Jurkat, Clone E6-1 (cell line): ENCODE measurements at regions not wholly inside any gene's neighbourhood (a gene's known extent, or its start where the extent isn't known, plus 50 kb on each side); places are given as distances from the start of the nearest gene placed in this dataset.
A peak's percentile ranks its signal among the peaks of the same experiment; 100 is the strongest.
"Not testable (repeated sequence)": the region's sequence is repeated elsewhere in the genome, so short reads cannot be mapped to it uniquely, and the experiment has no call there.

Experiments used
- DNase-seq: peaks from one replicate; pipeline ENCODE4 v3.0.0-alpha.2; 2011; ENCODE audit warnings: low read depth, low spot score
- H3K4me3 ChIP-seq: 2 replicates; pipeline ENCODE4 v1.5.1; 2011; ENCODE audit warnings: mild to moderate bottlenecking, low read length, control low read depth, moderate library complexity

GRCh38 chr13:73647417-73647816, 486.8 kb downstream of the KLF12 start:
- DNase-seq = no peak
- no peak overlapping the region for H3K4me3 ChIP-seq

- not testable (repeated sequence) for DNase-seq, H3K4me3 ChIP-seq
Observed at GRCh38 chr13:73640476-73641179, 493.6 kb downstream of the KLF12 start.

GRCh38 chr13:73635166-73635787, 498.9 kb downstream of the KLF12 start:
- no peak overlapping the region for H3K4me3 ChIP-seq
- no peak for DNase-seq

GRCh38 chr13:73633817-73634460, 500.3 kb downstream of the KLF12 start:
- H3K4me3 ChIP-seq = no peak overlapping the region
- DNase-seq = no peak

GRCh38 chr13:73631411-73631810, 502.8 kb downstream of the KLF12 start:
- no peak overlapping the region for H3K4me3 ChIP-seq
- no peak for DNase-seq

- H3K4me3 ChIP-seq = no peak overlapping the region
- peak; percentile 66 for DNase-seq
Observed at GRCh38 chr13:73625562-73626339, 508.5 kb downstream of the KLF12 start.

GRCh38 chr13:73623281-73623680, 510.9 kb downstream of the KLF12 start:
- no peak for DNase-seq
- no peak overlapping the region for H3K4me3 ChIP-seq

- no peak overlapping the region for H3K4me3 ChIP-seq
- no peak for DNase-seq
Observed at GRCh38 chr13:73622381-73622780, 511.8 kb downstream of the KLF12 start.

- DNase-seq = no peak
- no peak overlapping the region for H3K4me3 ChIP-seq
Observed at GRCh38 chr13:73618275-73618865, 515.8 kb downstream of the KLF12 start.

- no peak overlapping the region for H3K4me3 ChIP-seq
Observed at GRCh38 chr13:73616861-73617260, 517.3 kb downstream of the KLF12 start.

GRCh38 chr13:73610799-73611592, 523.2 kb downstream of the KLF12 start:
- DNase-seq = no peak
- H3K4me3 ChIP-seq = no peak overlapping the region

More at GRCh38 chr13:73616861-73617260, 517.3 kb downstream of the KLF12 start:
- DNase-seq = no peak

- H3K4me3 ChIP-seq = no peak overlapping the region
- DNase-seq = no peak
Observed at GRCh38 chr13:73608711-73609485, 525.3 kb downstream of the KLF12 start.

GRCh38 chr13:73608157-73608516, 526.1 kb downstream of the KLF12 start:
- no peak for DNase-seq
- no peak overlapping the region for H3K4me3 ChIP-seq

- DNase-seq = no peak
- H3K4me3 ChIP-seq = no peak overlapping the region
Observed at GRCh38 chr13:73607489-73608156, 526.6 kb downstream of the KLF12 start.

- no peak for DNase-seq
Observed at GRCh38 chr13:73603646-73604045, 530.6 kb downstream of the KLF12 start.

GRCh38 chr13:73602295-73602694, 531.9 kb downstream of the KLF12 start:
- DNase-seq = no peak
- no peak overlapping the region for H3K4me3 ChIP-seq

More at GRCh38 chr13:73603646-73604045, 530.6 kb downstream of the KLF12 start:
- no peak overlapping the region for H3K4me3 ChIP-seq

- DNase-seq = no peak
- no peak overlapping the region for H3K4me3 ChIP-seq
Observed at GRCh38 chr13:73601708-73602107, 532.5 kb downstream of the KLF12 start.
